ENCODE measurements at regions not wholly inside any gene's neighbourhood (a gene's known extent, or its start where the extent isn't known, plus 50 kb on each side); places are given as distances from the start of the nearest gene placed in this dataset.

DNA sequence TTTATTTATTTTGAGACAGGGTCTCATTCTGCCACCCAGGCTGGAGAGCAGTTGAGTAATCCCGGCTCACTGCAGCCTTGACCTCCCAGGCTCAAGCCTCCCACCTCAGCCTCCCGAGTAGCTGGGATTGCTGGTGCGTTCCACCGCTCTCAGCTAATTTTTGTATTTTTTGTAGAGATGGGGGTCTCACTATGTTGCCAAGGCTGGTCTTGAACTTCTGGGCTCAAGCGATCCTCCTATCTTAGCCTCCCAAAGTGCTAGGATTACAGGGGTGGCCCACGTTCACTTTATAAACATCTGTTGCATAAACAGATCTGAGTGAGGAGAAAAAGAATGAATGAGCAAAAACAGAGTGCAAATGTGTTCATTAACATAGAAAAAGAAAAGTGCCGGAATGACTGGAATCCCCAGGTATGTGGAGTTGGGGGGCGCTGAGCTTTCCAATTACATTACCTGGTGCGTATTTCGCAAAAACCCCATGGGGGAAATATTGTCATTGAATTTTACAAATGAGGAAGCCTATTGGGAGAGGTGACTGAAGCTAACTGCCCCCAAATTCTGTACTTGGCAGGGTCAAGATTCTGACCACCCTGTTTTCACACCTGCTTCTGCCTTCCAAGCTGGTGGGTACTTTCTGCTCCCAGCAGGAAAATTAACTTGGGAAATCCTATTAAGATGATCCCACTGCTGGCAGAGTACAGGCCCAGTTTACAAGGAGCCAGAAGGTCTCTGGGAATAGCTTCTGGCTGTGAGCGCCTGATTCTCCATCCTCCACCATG lies 207.7 kb upstream of the JARID2 start (continued):
- TF ChIP-seq, protein P1, sequence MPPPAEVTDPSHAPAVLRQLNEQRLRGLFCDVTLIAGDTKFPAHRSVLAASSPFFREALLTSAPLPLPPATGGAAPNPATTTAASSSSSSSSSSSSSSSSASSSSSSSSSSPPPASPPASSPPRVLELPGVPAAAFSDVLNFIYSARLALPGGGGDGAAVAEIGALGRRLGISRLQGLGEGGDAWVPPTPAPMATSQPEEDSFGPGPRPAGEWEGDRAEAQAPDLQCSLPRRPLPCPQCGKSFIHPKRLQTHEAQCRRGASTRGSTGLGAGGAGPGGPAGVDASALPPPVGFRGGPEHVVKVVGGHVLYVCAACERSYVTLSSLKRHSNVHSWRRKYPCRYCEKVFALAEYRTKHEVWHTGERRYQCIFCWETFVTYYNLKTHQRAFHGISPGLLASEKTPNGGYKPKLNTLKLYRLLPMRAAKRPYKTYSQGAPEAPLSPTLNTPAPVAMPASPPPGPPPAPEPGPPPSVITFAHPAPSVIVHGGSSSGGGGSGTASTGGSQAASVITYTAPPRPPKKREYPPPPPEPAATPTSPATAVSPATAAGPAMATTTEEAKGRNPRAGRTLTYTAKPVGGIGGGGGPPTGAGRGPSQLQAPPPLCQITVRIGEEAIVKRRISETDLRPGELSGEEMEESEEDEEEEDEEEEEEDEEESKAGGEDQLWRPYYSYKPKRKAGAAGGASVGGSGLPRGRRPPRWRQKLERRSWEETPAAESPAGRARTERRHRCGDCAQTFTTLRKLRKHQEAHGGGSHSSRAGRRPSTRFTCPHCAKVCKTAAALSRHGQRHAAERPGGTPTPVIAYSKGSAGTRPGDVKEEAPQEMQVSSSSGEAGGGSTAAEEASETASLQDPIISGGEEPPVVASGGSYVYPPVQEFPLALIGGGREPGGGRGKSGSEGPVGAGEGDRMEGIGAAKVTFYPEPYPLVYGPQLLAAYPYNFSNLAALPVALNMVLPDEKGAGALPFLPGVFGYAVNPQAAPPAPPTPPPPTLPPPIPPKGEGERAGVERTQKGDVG (CRISPR knock-in tag; IDR thresholded peaks at IDR 0.05): no peak
- TF ChIP-seq ZZZ3 (IDR thresholded peaks at IDR 0.05; ENCODE audit: control insufficient read depth, insufficient read length, low read depth) (no peak), BACH1 (IDR thresholded peaks at IDR 0.05; ENCODE audit: borderline replicate concordance) (no peak), ZNF217 (IDR thresholded peaks at IDR 0.05) (no peak)
- TF ChIP-seq, protein P2, sequence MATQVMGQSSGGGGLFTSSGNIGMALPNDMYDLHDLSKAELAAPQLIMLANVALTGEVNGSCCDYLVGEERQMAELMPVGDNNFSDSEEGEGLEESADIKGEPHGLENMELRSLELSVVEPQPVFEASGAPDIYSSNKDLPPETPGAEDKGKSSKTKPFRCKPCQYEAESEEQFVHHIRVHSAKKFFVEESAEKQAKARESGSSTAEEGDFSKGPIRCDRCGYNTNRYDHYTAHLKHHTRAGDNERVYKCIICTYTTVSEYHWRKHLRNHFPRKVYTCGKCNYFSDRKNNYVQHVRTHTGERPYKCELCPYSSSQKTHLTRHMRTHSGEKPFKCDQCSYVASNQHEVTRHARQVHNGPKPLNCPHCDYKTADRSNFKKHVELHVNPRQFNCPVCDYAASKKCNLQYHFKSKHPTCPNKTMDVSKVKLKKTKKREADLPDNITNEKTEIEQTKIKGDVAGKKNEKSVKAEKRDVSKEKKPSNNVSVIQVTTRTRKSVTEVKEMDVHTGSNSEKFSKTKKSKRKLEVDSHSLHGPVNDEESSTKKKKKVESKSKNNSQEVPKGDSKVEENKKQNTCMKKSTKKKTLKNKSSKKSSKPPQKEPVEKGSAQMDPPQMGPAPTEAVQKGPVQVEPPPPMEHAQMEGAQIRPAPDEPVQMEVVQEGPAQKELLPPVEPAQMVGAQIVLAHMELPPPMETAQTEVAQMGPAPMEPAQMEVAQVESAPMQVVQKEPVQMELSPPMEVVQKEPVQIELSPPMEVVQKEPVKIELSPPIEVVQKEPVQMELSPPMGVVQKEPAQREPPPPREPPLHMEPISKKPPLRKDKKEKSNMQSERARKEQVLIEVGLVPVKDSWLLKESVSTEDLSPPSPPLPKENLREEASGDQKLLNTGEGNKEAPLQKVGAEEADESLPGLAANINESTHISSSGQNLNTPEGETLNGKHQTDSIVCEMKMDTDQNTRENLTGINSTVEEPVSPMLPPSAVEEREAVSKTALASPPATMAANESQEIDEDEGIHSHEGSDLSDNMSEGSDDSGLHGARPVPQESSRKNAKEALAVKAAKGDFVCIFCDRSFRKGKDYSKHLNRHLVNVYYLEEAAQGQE (IDR thresholded peaks at IDR 0.05; ENCODE audit: low read depth, low read length): no peak

Data from GM12878 (cell line).